HG03342 (cell line): ENCODE measurements at regions not wholly inside any gene's neighbourhood (a gene's known extent, or its start where the extent isn't known, plus 50 kb on each side); places are given as distances from the start of the nearest gene placed in this dataset.

Experiments
- ATAC-seq: cut with Tn5 transposase; IDR thresholded peaks from one replicate; pipeline ENCODE4 v1.9.1; 2021; ENCODE audit warnings: mild to moderate bottlenecking, moderate library complexity; ENCODE audit not compliant: unreplicated experiment

- ATAC-seq: no peak
Measured at GRCh38 chr6:67630146-67630545, 1004.9 kb upstream of the ADGRB3 start.

GRCh38 chr6:67629258-67629657 is 1005.8 kb upstream of the ADGRB3 start:
- ATAC-seq: no peak

DNA sequence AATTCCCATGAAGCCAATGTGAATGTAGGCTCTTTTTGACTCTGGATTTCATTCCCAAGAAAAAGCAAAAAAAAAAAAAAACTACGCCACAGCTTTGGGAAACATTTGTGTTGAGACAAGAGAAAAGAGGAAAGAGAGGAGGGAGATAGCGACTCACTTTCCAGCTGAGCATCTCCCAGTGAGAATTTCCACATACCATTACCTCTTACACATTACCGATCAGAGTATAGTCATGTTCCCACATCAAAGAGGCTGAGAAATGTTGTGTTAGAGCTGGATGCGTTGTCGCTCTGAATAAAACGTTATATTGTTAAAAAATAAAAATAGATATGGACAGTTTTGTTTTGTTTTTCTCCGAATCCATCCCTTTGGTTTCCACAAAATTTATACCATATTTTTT is 1019.3 kb upstream of the ADGRB3 start:
- ATAC-seq: no peak

DNA sequence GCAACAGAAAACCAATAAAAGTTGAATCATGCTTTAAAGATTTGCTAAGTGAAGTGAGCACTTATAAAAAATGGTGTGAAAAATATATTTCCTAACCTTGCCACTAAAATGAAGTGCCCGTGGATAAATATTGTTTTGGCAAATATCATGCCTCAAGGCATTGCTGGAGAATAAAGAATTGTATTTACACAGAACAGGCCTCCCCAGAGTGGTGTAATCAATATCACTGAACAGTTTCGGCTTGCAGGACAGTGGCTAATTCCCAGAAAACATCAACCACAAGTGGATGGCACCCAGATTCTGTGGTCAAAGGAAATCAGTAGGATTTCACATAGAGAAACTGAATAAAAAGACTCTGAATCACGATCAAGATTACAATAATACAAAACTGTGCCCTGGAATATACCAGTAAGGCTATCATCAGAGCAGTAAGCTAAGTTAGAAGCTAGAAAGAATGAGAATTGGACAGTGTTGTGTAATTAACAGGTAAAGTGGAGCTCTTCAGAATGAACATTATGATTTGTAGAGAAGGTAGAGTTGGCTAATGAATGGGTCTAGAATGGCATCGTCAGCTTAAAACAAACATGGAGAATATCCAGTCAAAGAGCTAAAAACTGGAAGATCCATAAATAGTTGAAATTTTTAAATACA is 1026.9 kb upstream of the ADGRB3 start:
- ATAC-seq: no peak

DNA sequence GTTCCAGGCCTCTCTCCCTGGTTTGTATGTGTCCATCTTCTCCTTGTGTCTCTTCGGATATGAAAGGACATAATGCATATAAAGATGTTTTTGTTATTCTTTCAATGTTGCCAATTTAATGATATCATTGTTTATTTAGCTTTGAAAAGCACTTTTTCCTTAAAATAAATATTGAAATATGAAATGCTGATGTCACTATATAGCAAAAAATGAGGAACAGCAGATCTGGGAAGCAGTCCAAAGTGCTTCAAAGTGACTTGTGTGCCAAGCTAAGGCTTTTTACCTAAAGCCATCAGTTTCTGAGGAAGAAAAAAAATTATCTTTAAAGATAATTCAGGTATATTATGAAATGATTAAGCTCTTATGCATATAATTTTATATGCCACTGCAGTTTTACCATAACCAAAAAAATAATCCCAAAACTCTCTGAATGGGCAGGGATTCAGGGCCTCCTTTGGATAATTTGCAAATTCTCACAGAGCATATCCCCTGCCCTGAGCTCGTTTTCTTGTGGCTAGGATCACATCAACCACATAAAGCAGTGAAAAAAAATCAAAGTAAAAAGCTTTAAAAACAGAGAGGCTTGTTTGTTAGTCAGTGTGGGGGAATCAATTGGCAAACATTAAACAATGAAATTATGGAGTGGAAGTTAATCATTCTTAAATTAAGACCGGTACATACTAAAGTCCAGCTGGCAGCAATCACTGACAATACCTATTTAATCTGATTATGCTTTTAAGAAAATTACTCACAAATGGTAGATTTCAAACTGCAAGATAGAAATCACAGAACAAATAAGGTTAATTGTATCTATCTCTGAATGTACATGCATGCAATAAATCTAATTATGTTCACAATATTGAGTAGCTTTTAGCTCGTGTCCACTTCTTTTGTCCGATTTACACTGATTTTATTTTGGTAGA is 1027.9 kb upstream of the ADGRB3 start:
- no peak for ATAC-seq

DNA sequence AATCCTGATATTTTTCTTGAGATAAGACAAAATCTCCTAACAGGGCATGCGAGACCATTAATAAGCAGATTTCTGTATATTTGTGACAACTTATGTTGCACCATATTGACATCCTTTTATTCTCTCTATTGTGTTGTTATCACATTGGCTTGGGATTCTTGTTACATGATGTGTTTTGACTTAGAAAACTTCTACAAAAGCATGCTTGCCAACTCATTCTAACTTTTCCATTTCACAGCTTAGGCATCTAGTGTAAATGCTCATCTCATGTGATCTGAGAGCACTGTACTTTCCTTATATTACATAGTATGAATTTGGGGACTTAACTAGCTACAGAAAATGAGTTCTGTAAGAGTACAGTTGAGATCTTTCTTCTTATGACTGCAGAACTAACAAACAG is 1040.7 kb upstream of the ADGRB3 start:
- ATAC-seq: no peak

DNA sequence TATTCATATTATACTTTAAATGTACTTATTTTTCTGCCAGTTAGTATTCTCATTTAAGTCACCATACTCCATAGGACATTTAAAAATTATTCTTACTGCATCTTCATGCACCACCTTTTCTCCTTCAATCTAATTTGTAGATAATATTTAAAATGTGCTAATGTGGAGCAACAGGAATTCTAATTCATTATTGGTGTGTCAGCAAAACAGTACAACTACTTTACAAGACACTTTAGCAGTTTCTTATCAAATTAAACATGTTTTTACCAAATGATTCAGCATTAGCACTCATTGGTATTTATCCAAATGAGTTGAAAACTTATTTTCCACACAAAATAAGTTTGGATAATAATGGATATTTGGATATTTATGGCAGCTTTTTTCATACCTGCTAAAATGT is 1041.8 kb upstream of the ADGRB3 start:
- no peak for ATAC-seq

GRCh38 chr6:67591910-67592309 is 1043.2 kb upstream of the ADGRB3 start:
- ATAC-seq: no peak

DNA sequence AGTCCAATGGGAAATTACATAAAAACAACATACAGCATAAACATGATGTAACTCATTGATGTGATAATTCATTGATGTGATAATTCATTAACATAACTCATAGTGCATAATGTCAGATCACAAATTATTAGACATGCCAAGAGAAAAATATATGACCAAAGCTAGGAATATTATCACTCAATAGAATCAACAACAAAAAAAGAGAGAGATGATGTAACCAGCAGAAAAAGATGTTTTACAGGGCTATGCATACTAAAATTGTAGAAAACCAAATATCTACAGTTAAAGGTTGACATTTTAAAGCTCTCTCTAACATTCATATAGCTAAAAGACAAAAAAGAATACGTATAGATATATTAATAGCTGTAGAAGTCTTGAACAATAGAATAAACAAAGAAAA is 1067.2 kb upstream of the ADGRB3 start:
- ATAC-seq: no peak

- no peak for ATAC-seq
Measured at GRCh38 chr6:67563671-67564070, 1071.4 kb upstream of the ADGRB3 start.

- ATAC-seq: no peak
Measured at GRCh38 chr6:67560068-67560467, 1075.0 kb upstream of the ADGRB3 start.

DNA sequence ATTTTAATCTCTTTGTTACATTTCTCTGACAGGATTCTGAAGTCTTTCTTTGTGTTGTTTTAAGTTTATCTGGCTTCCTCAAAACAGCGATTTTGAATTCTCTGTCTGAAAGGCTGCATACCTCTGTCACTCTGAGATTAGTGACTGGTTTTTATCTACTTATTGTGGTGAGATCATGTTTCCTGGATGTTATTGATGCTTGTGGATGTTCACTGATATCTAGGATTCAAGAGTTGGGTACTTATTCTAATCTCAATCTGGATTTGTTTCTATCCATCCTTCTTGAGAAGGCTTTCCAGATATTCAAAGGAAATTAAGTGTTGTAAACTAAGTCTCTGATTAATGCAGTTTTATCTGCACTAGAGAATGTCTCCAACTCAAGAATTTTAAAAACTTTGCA is 1076.1 kb upstream of the ADGRB3 start:
- no peak for ATAC-seq

- no peak for ATAC-seq
Measured at GRCh38 chr6:67544851-67545452, 1090.1 kb upstream of the ADGRB3 start.

DNA sequence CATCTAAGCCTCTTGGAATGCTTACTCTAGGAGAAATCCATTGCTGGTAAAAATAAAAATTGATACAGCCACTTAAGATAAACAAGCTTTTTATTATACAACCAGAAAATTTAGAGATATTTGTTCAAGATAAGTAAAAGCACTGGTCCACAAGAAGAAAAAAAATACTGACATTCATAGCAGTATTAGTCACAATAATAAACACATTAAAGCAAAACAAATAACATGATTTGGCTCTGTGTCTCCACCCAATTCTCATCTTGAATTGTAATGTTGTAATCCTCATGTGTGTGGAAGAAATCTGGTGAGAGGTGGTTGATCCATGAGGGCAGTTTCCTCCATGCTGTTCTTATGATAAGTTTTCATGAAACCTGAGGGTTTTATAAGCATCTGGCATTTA is 1093.5 kb upstream of the ADGRB3 start:
- ATAC-seq: no peak

- ATAC-seq: no peak
Measured at GRCh38 chr6:67538032-67538431, 1097.0 kb upstream of the ADGRB3 start.

GRCh38 chr6:67535946-67536345 is 1099.1 kb upstream of the ADGRB3 start:
- no peak for ATAC-seq

- no peak for ATAC-seq
Measured at GRCh38 chr6:67506352-67506751, 1128.7 kb upstream of the ADGRB3 start.

GRCh38 chr6:67501755-67502154 is 1133.3 kb upstream of the ADGRB3 start:
- no peak for ATAC-seq

DNA sequence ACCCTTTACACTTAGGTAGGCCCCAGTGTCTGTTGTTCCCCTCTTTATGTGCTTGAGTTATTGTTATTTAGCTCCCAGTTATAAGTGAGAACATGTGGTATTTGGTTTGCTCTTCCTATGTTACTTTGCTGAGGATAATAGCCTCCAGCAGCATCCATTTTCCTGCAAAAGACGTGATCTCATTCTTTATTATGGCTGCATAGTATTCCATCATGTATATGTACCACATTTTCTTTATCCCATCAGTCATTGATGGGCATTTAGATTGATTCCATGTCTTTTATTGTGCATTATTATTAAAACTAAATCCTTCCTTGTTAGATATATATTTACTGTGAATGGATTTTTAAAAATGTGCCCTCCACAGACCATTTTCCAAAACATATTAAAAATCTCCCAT is 1137.3 kb upstream of the ADGRB3 start:
- ATAC-seq: no peak

- no peak for ATAC-seq
Measured at GRCh38 chr6:67496191-67496590, 1138.9 kb upstream of the ADGRB3 start.

DNA sequence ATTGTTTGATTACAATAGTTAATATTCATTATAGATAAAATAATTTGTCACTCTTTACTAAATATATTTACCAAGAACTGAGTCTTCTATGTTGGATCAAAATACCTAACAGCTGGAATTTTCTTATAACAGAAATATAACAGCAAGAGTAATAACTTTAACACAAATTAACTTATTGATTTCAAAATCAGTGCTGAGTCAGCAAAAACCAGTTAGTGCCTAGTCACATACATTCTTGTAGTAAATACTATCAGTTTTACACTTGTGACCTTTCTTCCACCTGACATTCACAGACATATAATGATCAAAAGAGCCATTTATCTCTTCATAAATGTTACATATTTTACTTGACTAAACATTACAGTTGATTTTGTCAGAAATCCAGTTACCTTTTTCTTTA is 1141.4 kb upstream of the ADGRB3 start:
- ATAC-seq: no peak

GRCh38 chr6:67475700-67476099 is 1159.4 kb upstream of the ADGRB3 start:
- ATAC-seq: no peak
